GM12878 (cell line): ENCODE measurements at regions not wholly inside any gene's neighbourhood (a gene's known extent, or its start where the extent isn't known, plus 50 kb on each side); places are given as distances from the start of the nearest gene placed in this dataset.

Experiments used
- ATAC-seq: fragments of 200-7000 bp; cut with Tn5 transposase; 3 replicates; pipeline ENCODE4 v1.9.1; 2020; ENCODE audit warnings: mild to moderate bottlenecking, moderate library complexity
- BruUV-seq: library from RNA; stranded (reverse); fragments of 400-500 nt; replicated peaks from 2 replicates; lab custom pipeline; 2021; lab: Mats Ljungman, UMichigan
- CTCF ChIA-PET: fragments of 300-600 bp; sonication (Branson Sonifier 250); formaldehyde crosslinking; extraction: SDS; loops from one replicate; lab custom pipeline; 2021; ENCODE audit warnings: inconsistent platforms; lab: Yijun Ruan, JAX
- POLR2A ChIA-PET: fragments of 350-600 bp; formaldehyde crosslinking; extraction: SDS; loops from one replicate; lab custom pipeline; 2021; ENCODE audit warnings: inconsistent platforms; lab: Charles Lee
- RAD21 ChIA-PET: fragments of 300-600 bp; sonication (Branson Sonifier 250); formaldehyde crosslinking; loops from one replicate; lab custom pipeline; 2023; ENCODE audit warnings: antibody characterized with exemption; ENCODE audit not compliant: unreplicated experiment; lab: Charles Lee
- SMC1A ChIA-PET: fragments of 300-600 bp; sonication (Branson Sonifier 250); formaldehyde crosslinking; loops from one replicate; lab custom pipeline; 2023; ENCODE audit not compliant: unreplicated experiment, uncharacterized antibody; lab: Charles Lee
- DNase-seq: peaks from one replicate; pipeline ENCODE4 v3.0.0-alpha.2; 2011; ENCODE audit warnings: low read depth, low spot score
- FAIRE-seq: peaks from 3 replicates; lab custom pipeline; 2011; peaks lifted over from hg19 to GRCh38; lab: Jason Lieb, UNC
- H2AFZ ChIP-seq: 2 replicates; pipeline ENCODE4 v1.6.0; 2011; ENCODE audit warnings: low read depth, low read length, control low read depth; ENCODE audit not compliant: control insufficient read depth
- H3K27ac ChIP-seq: 2 replicates; pipeline ENCODE4 v1.5.1; 2011; ENCODE audit warnings: control low read depth; ENCODE audit not compliant: control insufficient read depth, insufficient read depth
- H3K27me3 ChIP-seq, 2 experiments: replicated peaks in 1 of 2; 2 replicates each; pipeline versions ENCODE4 v1.6.0 to v1.6.1; 2011; ENCODE audit warnings: low read length in 1 of 2; ENCODE audit not compliant: control insufficient read depth in 2 of 2, insufficient read depth in 2 of 2
- H3K36me3 ChIP-seq, 2 experiments: 2 replicates each; pipeline ENCODE4 v1.5.1; 2011; ENCODE audit warnings: low read length in 1 of 2; ENCODE audit not compliant: control insufficient read depth in 2 of 2, insufficient read depth in 2 of 2
- H3K4me1 ChIP-seq: 2 replicates; pipeline ENCODE4 v1.6.1; 2011; ENCODE audit warnings: mild to moderate bottlenecking, low read length, moderate library complexity, mixed read lengths; ENCODE audit not compliant: control insufficient read depth, insufficient read depth
- H3K4me2 ChIP-seq: 2 replicates; pipeline ENCODE4 v1.6.0; 2011; ENCODE audit warnings: control low read depth; ENCODE audit not compliant: control insufficient read depth, insufficient read depth
- H3K4me3 ChIP-seq: fragments of 200-600 bp; sonication (generic); 2 replicates; pipeline ENCODE4 v1.5.1; 2016
- H3K79me2 ChIP-seq: 2 replicates; pipeline ENCODE4 v1.6.0; 2011; ENCODE audit warnings: low read length; ENCODE audit not compliant: control insufficient read depth, insufficient read depth
- H3K9ac ChIP-seq: 2 replicates; pipeline ENCODE4 v1.8.0; 2011; ENCODE audit warnings: low read length, control low read depth, mixed read lengths; ENCODE audit not compliant: control insufficient read depth, insufficient read depth
- H3K9me3 ChIP-seq: replicated peaks from 3 replicates; pipeline ENCODE4 v1.5.1; 2011; ENCODE audit warnings: mild to moderate bottlenecking, low read length; ENCODE audit not compliant: control insufficient read depth, insufficient read depth
- H4K20me1 ChIP-seq: 2 replicates; pipeline ENCODE4 v1.6.0; 2011; ENCODE audit not compliant: control insufficient read depth, insufficient read depth
- BACH1 ChIP-seq: fragments of 450-650 bp; IDR thresholded peaks from 2 replicates; pipeline ENCODE4 v1.6.1; 2017; ENCODE audit warnings: mild to moderate bottlenecking, borderline replicate concordance
- BCL11A ChIP-seq: IDR thresholded peaks from 2 replicates; pipeline ENCODE4 v1.6.1; 2011; ENCODE audit warnings: low read depth, low read length
- BMI1 ChIP-seq: fragments of 450-650 bp; IDR thresholded peaks from 2 replicates; pipeline ENCODE4 v1.6.1; 2016; ENCODE audit warnings: mild to moderate bottlenecking, moderate library complexity, borderline replicate concordance
- EED ChIP-seq: sonication (generic); IDR thresholded peaks from 2 replicates; pipeline ENCODE4 v1.6.1; 2016; ENCODE audit warnings: antibody characterized with exemption, low read depth
- EZH2 ChIP-seq: IDR thresholded peaks from 2 replicates; pipeline ENCODE4 v1.6.1; 2012; ENCODE audit warnings: low read depth, mild to moderate bottlenecking, control low read depth, inconsistent platforms, low read length, borderline replicate concordance; ENCODE audit not compliant: control insufficient read depth
- GABPA ChIP-seq: IDR thresholded peaks from 2 replicates; pipeline ENCODE4 v1.6.1; 2014; ENCODE audit warnings: antibody characterized with exemption, low read depth, mild to moderate bottlenecking, inconsistent platforms
- HDAC6 ChIP-seq: fragments of 200-600 bp; sonication (generic); IDR thresholded peaks from one replicate; pipeline ENCODE4 v1.8.0; 2017; ENCODE audit warnings: antibody characterized with exemption; ENCODE audit not compliant: unreplicated experiment
- MEF2A ChIP-seq: IDR thresholded peaks from 2 replicates; pipeline ENCODE4 v1.6.1; 2011; ENCODE audit warnings: low read depth, mild to moderate bottlenecking, low read length, moderate library complexity; ENCODE audit not compliant: insufficient read depth
- POLR2A ChIP-seq: IDR thresholded peaks from 2 replicates; pipeline ENCODE4 v1.6.1; 2011; ENCODE audit warnings: low read depth, mild to moderate bottlenecking, low read length
- POLR2AphosphoS5 ChIP-seq: IDR thresholded peaks from 2 replicates; pipeline ENCODE4 v1.6.1; 2011; ENCODE audit warnings: mild to moderate bottlenecking, low read length, inconsistent platforms
- RCOR1 ChIP-seq: conservative IDR thresholded peaks from 2 replicates; pipeline ENCODE4 v1.6.1; 2012; ENCODE audit warnings: low read depth, low read length, improper control_type of control experiment
- SREBF2 ChIP-seq: IDR thresholded peaks from 2 replicates; pipeline ENCODE4 v1.6.1; 2012; ENCODE audit warnings: mild to moderate bottlenecking, low read length
- TCF3 ChIP-seq: IDR thresholded peaks from 2 replicates; pipeline ENCODE4 v1.6.1; 2012; ENCODE audit warnings: low read depth, mild to moderate bottlenecking, low read length, borderline replicate concordance; ENCODE audit not compliant: insufficient read depth
- ZBED1 ChIP-seq: IDR thresholded peaks from 2 replicates; pipeline ENCODE4 v1.6.1; 2016; ENCODE audit warnings: borderline replicate concordance
- WGBS: methylation state at CpG from one replicate; pipeline ENCODE4 v1.1.6; 2016; ENCODE audit warnings: low lambda C conversion rate; ENCODE audit not compliant: insufficient replicate concordance, insufficient coverage; ENCODE audit errors: missing lambda C conversion rate; 5-methylcytosine and 5-hydroxymethylcytosine counted together
- in situ Hi-C: fragments of 300-500 bp; cut with MboI; formaldehyde crosslinking; loops from 9 replicates; pipeline ENCODE4 v1.14.3; 2018; ENCODE audit warnings: mixed read lengths
- intact Hi-C: fragments of 100-400 bp; cut with micrococcal nuclease; formaldehyde crosslinking; loops from one replicate; pipeline ENCODE4 v1.14.2; 2022; ENCODE audit not compliant: unreplicated experiment
- TF ChIP-seq, protein P1 (sequence below): IDR thresholded peaks from 2 replicates; pipeline ENCODE4 v1.6.1; 2012; ENCODE audit warnings: mild to moderate bottlenecking, low read depth, low read length
- TF ChIP-seq, protein P2 (sequence below): IDR thresholded peaks from 2 replicates; pipeline ENCODE4 v1.6.1; 2011; ENCODE audit warnings: low read depth, mild to moderate bottlenecking, low read length, moderate library complexity, borderline replicate concordance; ENCODE audit errors: extremely low read depth

DNA sequence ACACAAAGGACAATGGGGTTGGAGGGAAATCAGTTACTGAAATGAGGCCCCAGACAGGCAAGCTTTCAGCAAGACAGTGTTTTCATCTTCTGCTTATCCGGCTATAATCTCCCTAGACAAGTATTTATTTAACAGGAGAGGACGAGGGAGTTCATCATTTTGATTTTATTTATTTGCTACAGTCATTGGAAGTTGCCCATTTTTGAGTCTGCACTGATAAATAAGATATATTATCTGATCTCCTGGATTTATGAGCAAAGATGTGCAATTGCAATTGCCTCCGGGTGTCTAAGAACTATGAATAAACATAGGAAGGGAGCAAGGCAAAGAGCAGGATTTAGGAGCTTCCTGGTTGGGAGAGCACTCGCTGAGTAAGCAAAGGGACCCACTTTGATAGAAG lies 263.2 kb upstream of the EDA2R start:
- DNase-seq (no peak), FAIRE-seq (no peak), ATAC-seq (no peak)
- ChIA-PET CTCF (no interaction called here), POLR2A (no interaction called here), RAD21 (no interaction called here), SMC1A (no interaction called here)
- no peaks in the 10 kb centered on the region for H3K4me1 ChIP-seq
- BruUV-seq: no TSS peak
- no peak overlapping the region for H3K4me3 ChIP-seq
- H3K27ac ChIP-seq: no peak overlapping the region
- no peak overlapping the region for H3K9ac ChIP-seq
- in situ Hi-C loops (loop anchor here (25.0 kb wide), 1 partner anchor 90 kb away; no protein-coding TSS in a partner anchor), intact Hi-C loops (no loop called here)
- H3K27me3 ChIP-seq: no peaks in the 10 kb centered on the region
- WGBS: 24% methylated on average over 4 of the region's 4 CpGs
- no peaks in the 10 kb centered on the region for H3K79me2 ChIP-seq
- no peaks in the 10 kb centered on the region for H3K36me3 ChIP-seq
- TF ChIP-seq POLR2AphosphoS5 (no peak), MEF2A (no peak), BCL11A (no peak), GABPA (no peak)
- H3K9me3 ChIP-seq: no peaks in the 10 kb centered on the region
- no peaks in the 10 kb centered on the region for H4K20me1 ChIP-seq
- no peak overlapping the region for H2AFZ ChIP-seq
- H3K4me2 ChIP-seq: no peak overlapping the region

DNA sequence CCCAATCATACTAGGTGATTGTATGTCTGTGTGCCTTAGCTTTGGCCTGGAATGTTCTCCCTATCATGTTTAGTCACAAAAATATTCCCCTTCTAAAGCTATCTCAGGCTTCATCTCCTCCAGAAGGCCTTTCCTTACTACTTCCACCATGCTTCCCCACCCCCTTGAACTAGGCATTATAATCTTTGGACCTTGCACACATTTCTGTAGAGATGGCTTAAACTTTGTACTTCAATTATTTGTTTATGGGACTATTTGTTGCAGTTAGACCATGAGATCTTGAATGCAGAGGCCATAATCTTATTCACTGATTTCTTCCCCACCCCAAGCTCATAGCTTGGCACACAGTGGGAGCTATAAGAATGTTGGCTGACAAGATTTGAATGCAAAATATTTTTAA lies 262.0 kb upstream of the EDA2R start:
- BruUV-seq: no TSS peak
- POLR2A ChIA-PET: no interaction called here
- Histone ChIP-seq H3K79me2 (no peaks in the 10 kb centered on the region), H3K36me3 (no peaks in the 10 kb centered on the region), H4K20me1 (no peaks in the 10 kb centered on the region), H3K4me3 (no peak overlapping the region), H2AFZ (no peak overlapping the region), H3K9ac (no peak overlapping the region), H3K27ac (no peak overlapping the region), H3K9me3 (no peaks in the 10 kb centered on the region), H3K4me2 (no peak overlapping the region), H3K27me3 (no peaks in the 10 kb centered on the region), H3K4me1 (no peaks in the 10 kb centered on the region)
- CTCF ChIA-PET: no interaction called here
- ATAC-seq (no peak), DNase-seq (no peak), FAIRE-seq (no peak)
- intact Hi-C loops (no loop called here), in situ Hi-C loops (loop anchor here (25.0 kb wide), 1 partner anchor 89 kb away; no protein-coding TSS in a partner anchor)
- RAD21 ChIA-PET: interaction anchor here (0.5 kb wide), 1 partner anchor 1091 kb away, joined by 3 read pairs; no protein-coding TSS in a partner anchor
- SMC1A ChIA-PET: no interaction called here
- TF ChIP-seq BMI1 (no peak), HDAC6 (no peak), BACH1 (no peak), TCF3 (no peak), RCOR1 (no peak), SREBF2 (no peak), EZH2 (no peak), POLR2A (no peak), EED (no peak), ZBED1 (no peak)
- TF ChIP-seq, protein P1, sequence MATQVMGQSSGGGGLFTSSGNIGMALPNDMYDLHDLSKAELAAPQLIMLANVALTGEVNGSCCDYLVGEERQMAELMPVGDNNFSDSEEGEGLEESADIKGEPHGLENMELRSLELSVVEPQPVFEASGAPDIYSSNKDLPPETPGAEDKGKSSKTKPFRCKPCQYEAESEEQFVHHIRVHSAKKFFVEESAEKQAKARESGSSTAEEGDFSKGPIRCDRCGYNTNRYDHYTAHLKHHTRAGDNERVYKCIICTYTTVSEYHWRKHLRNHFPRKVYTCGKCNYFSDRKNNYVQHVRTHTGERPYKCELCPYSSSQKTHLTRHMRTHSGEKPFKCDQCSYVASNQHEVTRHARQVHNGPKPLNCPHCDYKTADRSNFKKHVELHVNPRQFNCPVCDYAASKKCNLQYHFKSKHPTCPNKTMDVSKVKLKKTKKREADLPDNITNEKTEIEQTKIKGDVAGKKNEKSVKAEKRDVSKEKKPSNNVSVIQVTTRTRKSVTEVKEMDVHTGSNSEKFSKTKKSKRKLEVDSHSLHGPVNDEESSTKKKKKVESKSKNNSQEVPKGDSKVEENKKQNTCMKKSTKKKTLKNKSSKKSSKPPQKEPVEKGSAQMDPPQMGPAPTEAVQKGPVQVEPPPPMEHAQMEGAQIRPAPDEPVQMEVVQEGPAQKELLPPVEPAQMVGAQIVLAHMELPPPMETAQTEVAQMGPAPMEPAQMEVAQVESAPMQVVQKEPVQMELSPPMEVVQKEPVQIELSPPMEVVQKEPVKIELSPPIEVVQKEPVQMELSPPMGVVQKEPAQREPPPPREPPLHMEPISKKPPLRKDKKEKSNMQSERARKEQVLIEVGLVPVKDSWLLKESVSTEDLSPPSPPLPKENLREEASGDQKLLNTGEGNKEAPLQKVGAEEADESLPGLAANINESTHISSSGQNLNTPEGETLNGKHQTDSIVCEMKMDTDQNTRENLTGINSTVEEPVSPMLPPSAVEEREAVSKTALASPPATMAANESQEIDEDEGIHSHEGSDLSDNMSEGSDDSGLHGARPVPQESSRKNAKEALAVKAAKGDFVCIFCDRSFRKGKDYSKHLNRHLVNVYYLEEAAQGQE: no peak
- TF ChIP-seq, protein P2, sequence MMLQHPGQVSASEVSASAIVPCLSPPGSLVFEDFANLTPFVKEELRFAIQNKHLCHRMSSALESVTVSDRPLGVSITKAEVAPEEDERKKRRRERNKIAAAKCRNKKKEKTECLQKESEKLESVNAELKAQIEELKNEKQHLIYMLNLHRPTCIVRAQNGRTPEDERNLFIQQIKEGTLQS: no peak
